GM13976 (cell line): ENCODE measurements at regions not wholly inside any gene's neighbourhood (a gene's known extent, or its start where the extent isn't known, plus 50 kb on each side); places are given as distances from the start of the nearest gene placed in this dataset.

Experiments
- DNase-seq: peaks from one replicate; pipeline ENCODE4 v3.0.0; 2012; ENCODE audit warnings: low spot score
- in situ Hi-C: fragments of 300-500 bp; cut with MboI; formaldehyde crosslinking; loops from one replicate; pipeline ENCODE4 v1.12.0; 2022; ENCODE audit warnings: low sequenced_read_pairs, mixed read lengths, inconsistent platforms; ENCODE audit not compliant: unreplicated experiment
- TF ChIP-seq, protein P1 (sequence below): IDR thresholded peaks from 2 replicates; pipeline ENCODE4 v1.5.1; 2012; ENCODE audit warnings: borderline replicate concordance, mild to moderate bottlenecking; ENCODE audit not compliant: insufficient read depth; ENCODE audit errors: extremely low read depth, missing control alignments, control extremely low read depth

GRCh38 chr10:1977461-1977860 lies 240.1 kb upstream of the ADARB2 start:
- in situ Hi-C loops, result no loop called here
- DNase-seq, result no peak
- TF ChIP-seq, protein P1, sequence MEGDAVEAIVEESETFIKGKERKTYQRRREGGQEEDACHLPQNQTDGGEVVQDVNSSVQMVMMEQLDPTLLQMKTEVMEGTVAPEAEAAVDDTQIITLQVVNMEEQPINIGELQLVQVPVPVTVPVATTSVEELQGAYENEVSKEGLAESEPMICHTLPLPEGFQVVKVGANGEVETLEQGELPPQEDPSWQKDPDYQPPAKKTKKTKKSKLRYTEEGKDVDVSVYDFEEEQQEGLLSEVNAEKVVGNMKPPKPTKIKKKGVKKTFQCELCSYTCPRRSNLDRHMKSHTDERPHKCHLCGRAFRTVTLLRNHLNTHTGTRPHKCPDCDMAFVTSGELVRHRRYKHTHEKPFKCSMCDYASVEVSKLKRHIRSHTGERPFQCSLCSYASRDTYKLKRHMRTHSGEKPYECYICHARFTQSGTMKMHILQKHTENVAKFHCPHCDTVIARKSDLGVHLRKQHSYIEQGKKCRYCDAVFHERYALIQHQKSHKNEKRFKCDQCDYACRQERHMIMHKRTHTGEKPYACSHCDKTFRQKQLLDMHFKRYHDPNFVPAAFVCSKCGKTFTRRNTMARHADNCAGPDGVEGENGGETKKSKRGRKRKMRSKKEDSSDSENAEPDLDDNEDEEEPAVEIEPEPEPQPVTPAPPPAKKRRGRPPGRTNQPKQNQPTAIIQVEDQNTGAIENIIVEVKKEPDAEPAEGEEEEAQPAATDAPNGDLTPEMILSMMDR, result no peak

- TF ChIP-seq, protein P1, result no peak
- no peak for DNase-seq
- in situ Hi-C loops, result no loop called here
These were observed 235.1 kb upstream of the ADARB2 start for GRCh38 chr10:1972406-1972805.

DNA sequence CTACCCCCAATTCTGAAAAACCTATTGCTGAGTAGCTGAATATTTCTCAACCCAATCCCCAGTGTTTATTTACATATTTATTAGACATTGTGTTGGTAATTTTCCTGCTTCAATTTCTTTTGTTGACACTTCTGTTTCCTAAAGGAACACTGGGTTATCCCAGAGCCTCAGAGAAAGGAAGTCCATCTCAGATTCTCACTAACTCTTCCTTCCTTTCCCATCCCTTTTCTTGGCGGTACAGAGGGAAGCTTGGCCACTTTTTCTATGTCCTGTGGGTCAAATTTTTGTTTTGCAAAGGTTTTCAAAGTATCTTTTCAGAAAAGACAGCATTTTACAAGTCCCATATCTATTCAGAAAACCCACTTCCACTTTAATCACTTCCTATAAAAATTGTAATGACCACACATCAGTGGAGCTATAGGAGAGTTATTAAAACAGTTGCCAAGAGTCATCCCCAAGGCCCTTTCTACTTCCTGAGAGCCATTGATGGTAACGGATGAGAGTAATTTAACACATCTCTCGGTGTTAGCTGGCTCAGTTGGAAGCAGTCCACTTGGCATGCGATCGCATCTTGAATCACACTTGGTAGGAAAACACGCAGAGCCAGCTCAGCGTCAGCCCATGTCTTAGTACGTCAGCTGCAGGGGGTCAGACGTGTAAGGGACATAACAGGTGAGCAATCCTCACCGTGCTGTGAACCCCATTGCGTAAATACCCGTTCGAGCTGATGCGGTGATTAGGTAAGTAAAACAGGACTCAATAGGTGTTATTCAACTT lies 231.1 kb upstream of the ADARB2 start:
- TF ChIP-seq, protein P1, result no peak
- in situ Hi-C loops, result no loop called here
- DNase-seq, result no peak

GRCh38 chr10:1966712-1967376 lies 229.5 kb upstream of the ADARB2 start:
- in situ Hi-C loops, result no loop called here
- TF ChIP-seq, protein P1, result no peak
- no peak for DNase-seq

DNA sequence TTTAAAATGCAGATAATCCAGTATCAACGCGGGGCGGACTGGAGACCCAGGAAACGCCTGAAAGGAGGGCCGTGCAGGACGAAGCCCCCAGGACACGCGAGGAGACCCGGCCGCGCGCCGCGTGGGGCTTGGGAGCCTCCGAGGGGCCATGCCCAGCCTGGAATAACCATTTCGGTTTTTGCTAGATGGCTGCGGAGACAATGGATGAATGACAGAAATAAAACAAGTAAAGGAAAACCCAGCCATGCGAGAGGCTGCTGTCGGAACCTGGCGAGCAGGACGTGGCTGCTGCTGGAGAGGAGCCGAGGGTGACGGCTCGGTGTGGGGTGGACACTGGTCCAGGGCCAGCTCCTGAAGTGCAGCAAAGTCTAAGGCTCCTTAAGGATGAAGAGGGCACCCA lies 227.2 kb upstream of the ADARB2 start:
- in situ Hi-C loops, result no loop called here
- DNase-seq, result no peak
- TF ChIP-seq, protein P1, result no peak

DNA sequence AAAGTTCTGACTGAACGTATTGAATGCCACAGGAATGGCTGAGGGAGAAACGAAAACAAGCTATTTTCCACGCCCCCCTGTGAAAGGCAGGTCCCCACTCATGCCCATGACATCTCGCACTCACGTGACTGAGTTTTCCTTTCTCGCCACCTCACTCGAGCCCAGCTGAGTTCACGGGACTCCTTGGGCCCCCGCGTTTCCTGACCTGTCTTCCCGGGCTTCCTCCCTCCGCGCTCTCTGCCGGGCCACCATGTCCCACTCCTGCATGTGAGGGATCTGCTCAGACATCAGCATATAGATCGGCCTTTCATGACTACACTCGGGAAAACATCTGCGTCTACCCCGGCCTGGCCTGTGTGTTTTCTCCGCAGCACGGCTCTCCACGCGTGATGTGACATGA lies 226.0 kb upstream of the ADARB2 start:
- TF ChIP-seq, protein P1, result no peak
- in situ Hi-C loops, result no loop called here
- DNase-seq, result no peak
